Adipocyte (in vitro differentiated cells): ENCODE measurements at regions not wholly inside any gene's neighbourhood (a gene's known extent, or its start where the extent isn't known, plus 50 kb on each side); places are given as distances from the start of the nearest gene placed in this dataset.

Experiments
- DNase-seq: peaks from one replicate; pipeline ENCODE4 v3.0.0-alpha.2; 2015; ENCODE audit warnings: low read depth
- H3K27me3 ChIP-seq: replicated peaks from 2 replicates; pipeline ENCODE4 v1.7.0; 2013; ENCODE audit warnings: mild to moderate bottlenecking, low read length, moderate library complexity; ENCODE audit not compliant: control insufficient read depth, insufficient read depth
- H3K36me3 ChIP-seq: 2 replicates; pipeline ENCODE4 v1.7.0; 2013; ENCODE audit warnings: low read length, mild to moderate bottlenecking, moderate library complexity; ENCODE audit not compliant: control insufficient read depth, insufficient read depth, severe bottlenecking
- H3K4me1 ChIP-seq: 2 replicates; pipeline ENCODE4 v1.7.0; 2013; ENCODE audit warnings: mild to moderate bottlenecking, low read length, moderate library complexity; ENCODE audit not compliant: control insufficient read depth, insufficient read depth
- H3K4me3 ChIP-seq: 2 replicates; pipeline ENCODE4 v1.7.0; 2013; ENCODE audit warnings: mild to moderate bottlenecking, low read length, moderate library complexity
- H3K9ac ChIP-seq: 2 replicates; pipeline ENCODE4 v1.7.0; 2013; ENCODE audit warnings: mild to moderate bottlenecking, low read length, moderate library complexity
- H3K9me3 ChIP-seq: 2 replicates; pipeline ENCODE4 v1.7.0; 2013; ENCODE audit warnings: mild to moderate bottlenecking, low read length, moderate library complexity; ENCODE audit not compliant: control insufficient read depth

GRCh38 chr5:175163586-175164275, 280.3 kb downstream of the DRD1 start:
- H3K27me3 ChIP-seq, result peaks cover 41% of the 10 kb centered on the region
- no peak for DNase-seq

GRCh38 chr5:175162036-175162435, 281.9 kb downstream of the DRD1 start:
- no peaks in the 10 kb centered on the region for H3K36me3 ChIP-seq
- DNase-seq, result no peak
- H3K4me3 ChIP-seq, result no peak overlapping the region
- H3K27me3 ChIP-seq, result peaks cover 42% of the 10 kb centered on the region
- H3K9ac ChIP-seq, result no peak overlapping the region
- no peaks in the 10 kb centered on the region for H3K9me3 ChIP-seq
- H3K4me1 ChIP-seq, result no peaks in the 10 kb centered on the region

More at GRCh38 chr5:175163586-175164275, 280.3 kb downstream of the DRD1 start:
- no peaks in the 10 kb centered on the region for H3K4me1 ChIP-seq
- no peaks in the 10 kb centered on the region for H3K9me3 ChIP-seq
- H3K4me3 ChIP-seq, result no peak overlapping the region
- no peaks in the 10 kb centered on the region for H3K36me3 ChIP-seq
- H3K9ac ChIP-seq, result no peak overlapping the region

GRCh38 chr5:175159956-175160355, 284.0 kb downstream of the DRD1 start:
- H3K4me1 ChIP-seq, result no peaks in the 10 kb centered on the region
- no peaks in the 10 kb centered on the region for H3K36me3 ChIP-seq
- no peak overlapping the region for H3K9ac ChIP-seq
- peaks cover 42% of the 10 kb centered on the region for H3K27me3 ChIP-seq
- no peak overlapping the region for H3K4me3 ChIP-seq
- DNase-seq, result no peak
- peaks cover 3% of the 10 kb centered on the region for H3K9me3 ChIP-seq

- no peaks in the 10 kb centered on the region for H3K4me1 ChIP-seq
- no peaks in the 10 kb centered on the region for H3K36me3 ChIP-seq
- DNase-seq, result no peak
- H3K9me3 ChIP-seq, result peaks cover 44% of the 10 kb centered on the region
- H3K27me3 ChIP-seq, result no peaks in the 10 kb centered on the region
- H3K9ac ChIP-seq, result no peak overlapping the region
- no peak overlapping the region for H3K4me3 ChIP-seq
Observed at GRCh38 chr5:175148636-175149172, 295.3 kb downstream of the DRD1 start.

GRCh38 chr5:175146733-175147132, 297.2 kb downstream of the DRD1 start:
- Histone ChIP-seq H3K9me3 (peaks cover 41% of the 10 kb centered on the region), H3K4me3 (no peak overlapping the region), H3K9ac (no peak overlapping the region), H3K4me1 (no peaks in the 10 kb centered on the region), H3K27me3 (no peaks in the 10 kb centered on the region), H3K36me3 (no peaks in the 10 kb centered on the region)
- no peak for DNase-seq

GRCh38 chr5:175141421-175141820, 302.6 kb downstream of the DRD1 start:
- Histone ChIP-seq H3K36me3 (no peaks in the 10 kb centered on the region), H3K9me3 (peaks cover 27% of the 10 kb centered on the region), H3K9ac (no peak overlapping the region), H3K4me3 (no peak overlapping the region), H3K27me3 (no peaks in the 10 kb centered on the region), H3K4me1 (no peaks in the 10 kb centered on the region)
- DNase-seq, result no peak

GRCh38 chr5:175133185-175133584, 310.8 kb downstream of the DRD1 start:
- Histone ChIP-seq H3K36me3 (no peaks in the 10 kb centered on the region), H3K9ac (no peak overlapping the region), H3K9me3 (peaks cover 10% of the 10 kb centered on the region), H3K4me3 (no peak overlapping the region), H3K27me3 (peaks cover 4% of the 10 kb centered on the region), H3K4me1 (no peaks in the 10 kb centered on the region)
- DNase-seq, result no peak

GRCh38 chr5:175131432-175131831, 312.6 kb downstream of the DRD1 start:
- H3K9ac ChIP-seq, result no peak overlapping the region
- H3K27me3 ChIP-seq, result peaks cover 4% of the 10 kb centered on the region
- H3K36me3 ChIP-seq, result no peaks in the 10 kb centered on the region
- H3K4me1 ChIP-seq, result no peaks in the 10 kb centered on the region
- no peak for DNase-seq
- peaks cover 10% of the 10 kb centered on the region for H3K9me3 ChIP-seq
- no peak overlapping the region for H3K4me3 ChIP-seq

- no peaks in the 10 kb centered on the region for H3K36me3 ChIP-seq
- H3K27me3 ChIP-seq, result peaks cover 4% of the 10 kb centered on the region
- DNase-seq, result no peak
Observed at GRCh38 chr5:175129619-175130018, 314.4 kb downstream of the DRD1 start.

GRCh38 chr5:175129121-175129520, 314.9 kb downstream of the DRD1 start:
- no peak for DNase-seq
- no peak overlapping the region for H3K9ac ChIP-seq
- H3K9me3 ChIP-seq, result no peaks in the 10 kb centered on the region
- no peaks in the 10 kb centered on the region for H3K36me3 ChIP-seq
- peaks cover 4% of the 10 kb centered on the region for H3K27me3 ChIP-seq
- H3K4me1 ChIP-seq, result no peaks in the 10 kb centered on the region
- H3K4me3 ChIP-seq, result no peak overlapping the region

More at GRCh38 chr5:175129619-175130018, 314.4 kb downstream of the DRD1 start:
- H3K9me3 ChIP-seq, result no peaks in the 10 kb centered on the region
- H3K9ac ChIP-seq, result no peak overlapping the region
- no peaks in the 10 kb centered on the region for H3K4me1 ChIP-seq
- H3K4me3 ChIP-seq, result no peak overlapping the region

GRCh38 chr5:175124821-175125220, 319.2 kb downstream of the DRD1 start:
- no peak for DNase-seq
- Histone ChIP-seq H3K4me1 (no peaks in the 10 kb centered on the region), H3K9me3 (peaks cover 11% of the 10 kb centered on the region), H3K4me3 (no peak overlapping the region), H3K27me3 (no peaks in the 10 kb centered on the region), H3K36me3 (no peaks in the 10 kb centered on the region), H3K9ac (no peak overlapping the region)
